Lower leg skin (tissue), 4 donors: ENCODE measurements at regions not wholly inside any gene's neighbourhood (a gene's known extent, or its start where the extent isn't known, plus 50 kb on each side); places are given as distances from the start of the nearest gene placed in this dataset.

Experiments
- DNase-seq, 2 donors: peaks; one replicate each; pipeline ENCODE4 v3.0.0-alpha.2; 2019; ENCODE audit warnings: low spot score in 2 of 2
- H3K4me3 ChIP-seq: fragments of 200-600 bp; sonication (generic); 2 replicates; pipeline ENCODE4 v1.5.1; 2017; ENCODE audit warnings: mild to moderate bottlenecking, low read depth; ENCODE audit not compliant: poor library complexity, severe bottlenecking
- POLR2A ChIP-seq, 2 donors: fragments of 450-650 bp; IDR thresholded peaks; one replicate each; pipeline ENCODE4 v1.6.1; 2016 to 2017; ENCODE audit warnings: antibody characterized with exemption in 2 of 2, mild to moderate bottlenecking in 1 of 2, moderate library complexity in 1 of 2
- WGBS, 2 donors: methylation state at CpG; one replicate each; pipeline ENCODE4 v1.1.5; 2018; 5-methylcytosine and 5-hydroxymethylcytosine counted together
- intact Hi-C: fragments of 100-400 bp; cut with DNase I; formaldehyde crosslinking; loops from one replicate; pipeline ENCODE4 v1.15.0; 2023; ENCODE audit warnings: low total_unique reads
- TF ChIP-seq, protein P1 (sequence below), 3 donors: fragments of 450-650 bp; IDR thresholded peaks; one replicate each; pipeline ENCODE4 v1.5.1; 2016; ENCODE audit warnings: antibody characterized with exemption in 3 of 3, mild to moderate bottlenecking in 3 of 3, moderate library complexity in 2 of 3

DNA sequence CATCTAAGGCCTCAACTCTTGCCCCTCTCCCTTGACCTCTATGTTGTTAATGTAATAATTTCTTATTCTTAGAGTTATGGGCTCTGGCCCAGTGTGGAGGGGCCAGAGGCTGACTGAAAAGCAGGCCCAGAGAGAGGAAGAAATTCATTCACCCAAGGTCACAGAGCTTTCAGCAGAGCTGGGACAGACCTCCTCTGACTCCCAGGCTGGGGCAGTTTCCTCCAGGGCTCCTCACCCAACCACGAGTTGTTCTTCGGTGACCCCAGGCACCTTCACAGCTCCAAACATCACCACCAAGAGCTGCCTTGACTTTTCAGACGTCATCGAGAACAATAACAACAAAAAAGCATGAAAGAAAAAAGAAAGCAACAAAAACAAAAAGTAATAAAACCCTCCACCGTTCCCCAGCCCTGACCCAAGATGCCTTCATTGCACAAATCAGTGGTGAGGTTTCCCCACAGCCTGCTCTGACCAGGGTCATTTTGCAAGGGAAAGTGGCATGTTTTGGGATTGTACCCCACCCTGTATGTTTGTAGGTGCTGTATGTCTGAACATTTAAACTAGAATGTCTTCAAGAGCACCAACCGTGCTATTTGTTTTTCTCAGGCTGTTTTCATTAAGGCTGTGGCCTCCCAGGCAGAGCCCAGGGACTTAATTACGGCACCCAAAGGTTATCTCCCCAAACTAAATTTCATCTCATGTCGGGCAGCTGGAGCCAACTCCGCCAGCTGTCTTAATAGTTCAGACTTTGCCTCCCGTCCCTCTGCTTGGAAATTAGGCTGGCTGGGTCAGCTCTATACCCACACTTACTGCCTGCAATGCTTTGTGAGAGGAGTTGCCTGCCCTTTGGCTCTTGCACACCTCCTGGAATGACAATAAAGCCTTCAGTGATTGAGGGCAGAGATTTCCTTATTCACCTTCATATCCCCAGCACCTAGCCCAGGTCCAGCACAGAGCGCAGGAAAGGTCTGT, 173.8 kb downstream of the RPLP1 start:
- WGBS, 2 donors = 83 to 87% methylated on average over 11 of the region's 11 CpGs
- intact Hi-C loops = no loop called here
- TF ChIP-seq, protein P1, sequence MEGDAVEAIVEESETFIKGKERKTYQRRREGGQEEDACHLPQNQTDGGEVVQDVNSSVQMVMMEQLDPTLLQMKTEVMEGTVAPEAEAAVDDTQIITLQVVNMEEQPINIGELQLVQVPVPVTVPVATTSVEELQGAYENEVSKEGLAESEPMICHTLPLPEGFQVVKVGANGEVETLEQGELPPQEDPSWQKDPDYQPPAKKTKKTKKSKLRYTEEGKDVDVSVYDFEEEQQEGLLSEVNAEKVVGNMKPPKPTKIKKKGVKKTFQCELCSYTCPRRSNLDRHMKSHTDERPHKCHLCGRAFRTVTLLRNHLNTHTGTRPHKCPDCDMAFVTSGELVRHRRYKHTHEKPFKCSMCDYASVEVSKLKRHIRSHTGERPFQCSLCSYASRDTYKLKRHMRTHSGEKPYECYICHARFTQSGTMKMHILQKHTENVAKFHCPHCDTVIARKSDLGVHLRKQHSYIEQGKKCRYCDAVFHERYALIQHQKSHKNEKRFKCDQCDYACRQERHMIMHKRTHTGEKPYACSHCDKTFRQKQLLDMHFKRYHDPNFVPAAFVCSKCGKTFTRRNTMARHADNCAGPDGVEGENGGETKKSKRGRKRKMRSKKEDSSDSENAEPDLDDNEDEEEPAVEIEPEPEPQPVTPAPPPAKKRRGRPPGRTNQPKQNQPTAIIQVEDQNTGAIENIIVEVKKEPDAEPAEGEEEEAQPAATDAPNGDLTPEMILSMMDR (IDR thresholded peaks at IDR 0.05) = no peak
- TF ChIP-seq POLR2A (IDR thresholded peaks at IDR 0.05) = no peak
- peak in 1 of 2 donors; percentile 43 for DNase-seq
- no peak overlapping the region for H3K4me3 ChIP-seq

DNA sequence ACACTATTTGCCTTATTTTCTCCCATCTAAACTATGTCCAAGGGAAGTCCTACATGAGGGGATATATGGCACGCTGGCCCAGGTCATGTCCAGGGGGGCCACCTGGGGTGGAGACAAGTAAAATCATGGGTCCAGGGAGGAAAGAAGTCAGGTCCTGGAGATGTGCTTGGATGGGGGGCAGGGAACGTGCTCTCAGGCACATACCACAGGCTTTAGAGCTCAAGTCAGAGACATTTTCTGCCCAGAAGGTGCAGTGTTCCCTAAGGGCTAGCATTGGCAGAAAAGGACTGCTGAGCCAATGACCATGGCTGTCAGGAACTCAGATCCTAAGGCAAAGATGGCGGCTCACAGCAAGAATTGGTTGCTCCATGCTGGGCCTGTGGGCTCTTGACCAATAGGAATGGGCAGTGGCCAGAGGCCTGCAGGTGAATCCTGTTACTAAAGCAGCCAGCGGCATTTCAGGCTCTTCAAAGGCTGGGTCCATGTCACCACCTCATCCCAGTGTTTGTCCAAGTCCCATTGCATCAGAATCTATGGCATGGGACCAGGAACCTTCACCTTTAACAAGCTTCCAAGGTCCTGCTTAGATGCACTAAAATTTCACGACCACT, 175.0 kb downstream of the RPLP1 start:
- TF ChIP-seq, protein P1 (IDR thresholded peaks at IDR 0.05) = no peak
- no peak for TF ChIP-seq POLR2A (IDR thresholded peaks at IDR 0.05)
- no peak overlapping the region for H3K4me3 ChIP-seq
- intact Hi-C loops = no loop called here
- DNase-seq = peak in 1 of 2 donors; percentile 40
- 89% methylated on average over 5 of the region's 5 CpGs for WGBS, 2 donors

DNA sequence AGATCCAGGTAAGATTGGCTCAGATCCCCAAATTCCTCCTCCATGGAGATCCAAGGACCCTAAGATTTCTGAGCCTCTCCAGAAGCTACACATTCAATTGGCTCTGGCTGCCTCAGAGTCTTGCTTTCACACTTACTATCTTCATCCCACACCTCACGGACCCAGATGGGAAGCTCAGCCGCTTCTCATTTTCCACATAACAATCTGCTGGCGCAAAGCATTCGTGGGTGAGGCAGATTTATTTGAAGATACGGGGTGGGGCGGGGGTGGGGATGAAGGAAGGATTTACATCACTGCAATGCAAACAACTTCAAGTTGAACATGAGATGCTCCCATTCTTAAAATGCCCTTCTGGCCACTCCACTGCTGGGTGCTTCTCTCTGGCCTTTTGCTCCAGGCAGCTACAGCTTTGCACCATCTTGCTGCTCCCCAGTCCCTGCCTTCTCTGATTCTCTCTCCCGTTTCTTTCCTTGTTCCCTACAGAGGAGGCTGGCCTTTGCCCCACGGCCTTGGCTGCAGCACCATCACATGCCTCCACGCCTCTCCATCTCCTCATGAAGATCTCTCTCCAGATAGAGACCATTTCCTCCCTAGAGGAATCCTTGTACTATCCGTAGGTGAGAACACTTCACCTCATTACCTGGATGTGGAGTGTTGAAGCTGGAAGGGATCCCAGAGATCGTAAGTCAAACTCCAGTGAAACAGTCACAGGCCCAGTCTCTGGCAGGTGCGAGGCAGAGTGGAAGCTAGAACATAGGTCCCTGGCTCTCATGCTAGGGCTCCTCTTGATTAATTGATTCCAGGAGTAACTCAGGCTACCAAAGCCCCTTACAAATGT, 175.9 kb downstream of the RPLP1 start:
- H3K4me3 ChIP-seq = no peak overlapping the region
- DNase-seq = peak in 1 of 2 donors; percentile 17
- WGBS, 2 donors = 59 to 65% methylated on average over 12 of the region's 12 CpGs
- intact Hi-C loops = no loop called here
- TF ChIP-seq, protein P1 (IDR thresholded peaks at IDR 0.05) = no peak
- TF ChIP-seq POLR2A (IDR thresholded peaks at IDR 0.05) = no peak

DNA sequence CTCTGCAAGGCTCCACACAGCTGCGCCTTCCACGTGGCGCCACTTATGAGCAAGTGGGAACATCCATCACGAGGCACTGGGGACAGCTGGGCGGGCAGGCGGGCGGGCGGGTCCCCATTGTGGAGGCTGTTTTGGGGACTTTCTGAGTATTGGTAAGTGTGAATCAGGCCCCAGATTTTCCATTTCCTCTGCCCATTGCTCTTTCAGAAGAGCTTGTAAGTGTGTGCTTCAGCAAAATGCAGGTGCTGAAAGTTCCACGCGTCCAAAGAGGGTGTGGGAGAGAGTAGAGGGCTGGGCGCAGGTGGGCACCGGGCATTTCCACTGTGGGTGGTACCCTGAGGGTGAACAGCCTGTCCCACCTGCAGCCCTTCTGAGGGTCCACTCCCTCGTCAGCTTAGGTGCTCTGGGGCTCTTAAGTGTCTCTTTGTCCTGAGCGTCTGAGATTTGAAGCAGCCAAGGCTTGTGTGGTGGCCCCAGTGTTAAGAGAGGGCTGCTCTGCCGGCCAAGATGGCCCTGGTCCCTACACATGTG, 177.1 kb downstream of the RPLP1 start:
- H3K4me3 ChIP-seq = no peak overlapping the region
- intact Hi-C loops = no loop called here
- TF ChIP-seq, protein P1 (IDR thresholded peaks at IDR 0.05) = no peak
- no peak for TF ChIP-seq POLR2A (IDR thresholded peaks at IDR 0.05)
- peak in 1 of 2 donors; percentile 69 for DNase-seq
- WGBS, 2 donors = 89 to 93% methylated on average over 15 of the region's 15 CpGs

DNA sequence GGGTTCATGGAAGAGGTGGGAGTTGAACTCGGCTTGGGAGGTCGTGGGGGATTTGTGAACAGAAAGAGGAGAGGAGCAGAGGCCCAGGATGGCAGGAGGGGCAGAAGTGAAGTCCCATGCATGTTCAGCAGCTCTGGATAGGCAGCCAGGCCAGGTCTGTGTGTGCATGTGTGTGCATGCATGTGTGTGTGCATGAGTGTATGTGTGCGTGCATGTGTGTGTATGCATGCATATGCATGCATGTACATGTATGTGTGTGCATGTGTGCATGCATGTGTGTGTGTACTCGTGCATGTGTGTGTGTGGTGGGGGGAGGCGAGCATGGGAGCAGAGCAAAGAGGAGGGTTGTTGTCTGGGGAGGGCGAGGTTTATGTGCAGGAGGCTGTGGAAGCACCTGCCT, 178.4 kb downstream of the RPLP1 start:
- DNase-seq = peak in 1 of 2 donors; percentile 36
- 85% methylated on average over 6 of the region's 6 CpGs for WGBS, 2 donors
- H3K4me3 ChIP-seq = no peak overlapping the region
- intact Hi-C loops = no loop called here
- TF ChIP-seq, protein P1 (IDR thresholded peaks at IDR 0.05) = no peak
- TF ChIP-seq POLR2A (IDR thresholded peaks at IDR 0.05) = no peak
